GM19395 (cell line): ENCODE measurements at regions not wholly inside any gene's neighbourhood (a gene's known extent, or its start where the extent isn't known, plus 50 kb on each side); places are given as distances from the start of the nearest gene placed in this dataset.
"Not testable (repeated sequence)": the region's sequence is repeated elsewhere in the genome, so short reads cannot be mapped to it uniquely, and the experiment has no call there.

Experiments used
- ATAC-seq: cut with Tn5 transposase; IDR thresholded peaks from one replicate; pipeline ENCODE4 v1.9.1; 2021; ENCODE audit warnings: mild to moderate bottlenecking, moderate library complexity; ENCODE audit not compliant: unreplicated experiment

- ATAC-seq, result not testable (repeated sequence)
Observed at GRCh38 chrX:84856791-84857190, 146.9 kb upstream of the APOOL start.

DNA sequence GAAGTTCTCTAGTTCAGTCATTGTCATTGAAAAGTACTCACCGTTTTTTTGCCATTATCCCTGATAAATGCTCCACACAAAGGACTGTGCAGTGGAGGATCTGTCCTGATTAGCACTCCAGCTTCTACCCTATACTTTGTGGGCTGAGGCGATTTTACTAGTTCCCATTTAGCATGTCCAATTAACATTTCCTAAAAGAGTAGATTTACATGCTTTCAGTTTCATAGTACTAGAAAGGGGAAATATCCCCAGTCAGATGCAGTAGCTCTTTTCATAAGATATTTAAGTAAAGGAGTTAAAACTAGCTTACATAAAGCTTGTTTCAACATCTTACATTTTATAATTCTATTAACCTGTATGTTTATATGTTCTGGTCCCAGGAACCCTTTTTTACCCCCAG is 144.9 kb upstream of the APOOL start:
- ATAC-seq, result not testable (repeated sequence)

GRCh38 chrX:84865113-84865512 is 138.6 kb upstream of the APOOL start:
- no peak for ATAC-seq

DNA sequence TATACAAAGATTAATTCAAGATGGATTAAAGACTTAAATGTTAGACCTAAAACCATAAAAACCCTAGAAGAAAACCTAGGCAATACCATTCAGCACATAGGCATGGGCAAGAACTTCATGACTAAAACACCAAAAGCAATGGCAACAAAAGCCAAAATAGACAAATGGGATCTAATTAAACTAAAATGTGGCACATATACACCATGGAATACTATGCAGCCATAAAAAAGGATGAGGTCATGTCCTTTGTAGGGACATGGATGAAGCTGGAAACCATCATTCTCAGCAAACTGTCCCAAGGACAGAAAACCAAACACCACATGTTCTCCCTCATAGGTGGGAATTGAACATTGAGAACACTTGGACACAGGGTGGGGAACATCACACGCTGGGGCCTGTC is 133.4 kb upstream of the APOOL start:
- ATAC-seq, result not testable (repeated sequence)

DNA sequence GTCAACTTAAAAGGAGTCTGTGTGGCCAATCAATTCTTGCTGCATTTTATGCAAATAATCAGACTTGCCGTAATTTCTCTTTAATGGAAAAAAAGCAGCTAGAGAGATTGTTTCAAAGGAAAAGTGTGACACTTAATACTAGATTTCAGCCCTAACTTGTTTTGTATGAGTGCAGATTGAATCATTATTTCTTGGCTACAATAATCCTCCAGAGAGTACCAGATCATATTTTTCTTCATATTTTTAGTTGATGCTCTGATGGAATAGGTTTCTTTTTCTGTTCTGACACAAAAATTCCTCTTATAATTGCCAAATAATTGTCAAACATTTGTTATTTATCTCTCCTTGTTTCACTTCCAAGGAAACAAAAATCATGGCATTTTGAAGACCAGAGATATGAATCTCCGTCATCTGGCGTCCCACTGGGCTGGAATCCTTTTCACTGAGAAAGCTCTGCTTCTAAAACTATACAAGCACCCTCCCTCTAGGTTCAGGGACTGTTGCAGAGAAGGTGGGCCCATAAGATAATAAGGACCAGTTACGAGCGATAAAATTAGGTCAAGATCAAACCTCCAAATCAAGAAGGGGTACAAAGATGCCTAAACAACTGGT is 131.4 kb upstream of the APOOL start:
- not testable (repeated sequence) for ATAC-seq

GRCh38 chrX:84873176-84873575 is 130.5 kb upstream of the APOOL start:
- no peak for ATAC-seq

DNA sequence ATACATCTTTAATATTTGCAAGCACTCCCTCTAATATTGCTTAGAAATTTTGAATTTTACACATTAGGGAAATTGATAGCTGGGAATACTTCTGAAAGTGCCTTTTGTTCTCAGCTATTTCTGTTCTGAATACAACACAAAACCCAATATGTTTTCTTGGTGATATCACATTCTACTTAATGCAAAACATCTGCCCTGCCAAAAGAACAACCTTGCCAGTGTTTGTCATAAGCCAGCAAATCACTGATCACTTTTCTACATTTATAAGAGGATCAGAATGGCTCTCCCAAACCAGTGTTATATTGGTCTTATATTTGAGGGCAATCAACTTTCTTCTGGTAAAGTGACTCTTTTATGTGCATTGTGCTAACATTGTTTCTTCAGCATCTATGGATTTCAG is 126.8 kb upstream of the APOOL start:
- ATAC-seq, result no peak

GRCh38 chrX:84893897-84894296 is 109.8 kb upstream of the APOOL start:
- ATAC-seq, result no peak

DNA sequence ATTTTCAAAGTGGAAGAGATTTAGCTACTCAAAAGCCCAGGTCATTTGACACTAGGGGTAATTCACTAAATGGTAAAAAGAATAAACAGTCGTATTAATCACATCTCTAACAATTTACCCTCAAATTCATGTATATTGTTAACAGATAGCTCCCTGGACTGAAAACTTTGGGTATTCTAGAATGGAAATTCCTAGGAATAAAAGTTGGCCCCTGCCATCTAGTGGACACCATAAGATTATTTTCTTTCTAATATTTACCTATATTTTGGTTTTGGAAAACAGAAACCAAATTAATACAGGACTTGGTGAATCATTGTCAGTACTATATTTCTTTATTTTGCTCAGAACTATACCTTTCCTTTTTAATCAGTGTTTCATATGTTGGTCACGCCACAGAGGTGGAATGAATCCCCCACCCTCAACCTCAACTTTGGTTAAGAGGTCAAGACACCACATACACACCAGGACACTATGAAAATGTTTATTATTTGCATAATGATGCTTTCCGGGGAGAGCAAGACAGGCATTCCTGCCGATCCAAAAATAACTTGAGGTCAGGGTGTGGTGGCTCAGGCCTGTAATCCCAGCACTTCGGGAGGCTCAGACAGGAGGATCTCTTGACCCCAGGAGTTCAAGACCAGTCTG is 96.2 kb upstream of the APOOL start:
- no peak for ATAC-seq

GRCh38 chrX:84909151-84909550 is 94.5 kb upstream of the APOOL start:
- no peak for ATAC-seq

- ATAC-seq, result no peak
Observed at GRCh38 chrX:84924624-84925023, 79.1 kb upstream of the APOOL start.

- ATAC-seq, result no peak
Observed at GRCh38 chrX:84932814-84933213, 70.9 kb upstream of the APOOL start.

DNA sequence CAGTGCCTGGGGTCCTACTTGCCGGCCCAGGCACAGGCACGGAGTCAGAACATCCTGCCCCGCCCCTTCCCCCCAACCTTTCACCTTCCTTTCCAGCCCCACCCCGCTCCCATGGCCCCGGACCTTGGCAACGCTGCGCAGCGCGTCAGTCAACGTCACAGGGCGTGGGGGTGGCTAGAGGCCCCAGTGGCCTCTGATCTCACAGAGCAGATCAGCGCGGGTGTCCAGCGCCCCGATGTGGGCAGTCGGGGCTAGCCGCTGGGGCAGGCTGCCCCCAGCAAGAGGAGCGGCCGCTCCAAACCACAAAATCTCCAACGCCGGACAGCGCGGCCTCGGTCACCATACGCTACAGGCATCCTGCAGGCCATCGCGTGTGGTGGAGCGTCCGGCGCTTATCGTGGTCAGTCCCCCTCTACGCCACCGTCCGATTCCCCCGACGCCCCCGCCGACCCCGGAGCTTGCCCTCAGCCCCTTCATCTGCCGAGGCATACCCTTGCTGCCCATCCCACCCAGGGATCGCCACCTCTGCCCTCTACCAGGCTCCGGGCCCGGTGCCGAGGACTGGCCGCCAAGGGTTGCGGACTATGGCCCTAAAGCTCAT is 69.6 kb upstream of the APOOL start:
- ATAC-seq, result no peak
